Kidney epithelial cell (primary cell): ENCODE measurements at regions not wholly inside any gene's neighbourhood (a gene's known extent, or its start where the extent isn't known, plus 50 kb on each side); places are given as distances from the start of the nearest gene placed in this dataset.

ENCODE experiments used
- DNase-seq: peaks from one replicate; pipeline ENCODE4 v3.0.0-alpha.2; 2010; ENCODE audit warnings: low read depth
- H3K27me3 ChIP-seq: 2 replicates; pipeline ENCODE4 v1.6.0; 2011; ENCODE audit warnings: low read length; ENCODE audit not compliant: control insufficient read depth, insufficient read depth
- H3K36me3 ChIP-seq: 2 replicates; pipeline ENCODE4 v1.5.1; 2011; ENCODE audit warnings: low read length; ENCODE audit not compliant: control insufficient read depth, insufficient read depth
- H3K4me3 ChIP-seq: 2 replicates; pipeline ENCODE4 v1.5.1; 2011; ENCODE audit warnings: low read depth, mild to moderate bottlenecking, control low read depth, low read length
- CTCF ChIP-seq: IDR thresholded peaks from 2 replicates; pipeline ENCODE4 v1.5.1; 2011; ENCODE audit warnings: mild to moderate bottlenecking, moderate library complexity, low read length, control low read depth, inconsistent platforms; ENCODE audit not compliant: insufficient read depth, poor library complexity, severe bottlenecking

DNA sequence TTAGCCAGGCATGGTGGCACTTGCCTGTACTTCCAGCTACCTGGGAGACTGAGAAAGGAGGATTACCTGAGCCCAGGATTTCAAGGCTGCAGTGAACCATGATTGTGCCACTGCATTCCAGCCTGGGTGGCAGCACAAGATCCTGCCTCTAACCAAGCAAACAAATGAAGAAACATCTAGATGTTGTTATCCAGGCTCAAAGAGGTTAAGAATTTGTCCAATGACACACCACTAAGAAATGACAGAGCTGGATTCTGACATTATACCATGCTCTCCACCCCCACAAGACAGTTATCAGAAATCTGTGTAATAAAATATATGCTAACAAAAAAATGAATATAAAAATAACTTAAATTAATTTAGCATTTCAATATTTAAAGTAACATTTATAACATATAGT, 925.5 kb upstream of the SLC35B3 start:
- peak; percentile 1 for DNase-seq
- no peak for TF ChIP-seq CTCF
- Histone ChIP-seq H3K36me3 (no peaks in the 10 kb centered on the region), H3K27me3 (no peaks in the 10 kb centered on the region), H3K4me3 (no peak overlapping the region)

DNA sequence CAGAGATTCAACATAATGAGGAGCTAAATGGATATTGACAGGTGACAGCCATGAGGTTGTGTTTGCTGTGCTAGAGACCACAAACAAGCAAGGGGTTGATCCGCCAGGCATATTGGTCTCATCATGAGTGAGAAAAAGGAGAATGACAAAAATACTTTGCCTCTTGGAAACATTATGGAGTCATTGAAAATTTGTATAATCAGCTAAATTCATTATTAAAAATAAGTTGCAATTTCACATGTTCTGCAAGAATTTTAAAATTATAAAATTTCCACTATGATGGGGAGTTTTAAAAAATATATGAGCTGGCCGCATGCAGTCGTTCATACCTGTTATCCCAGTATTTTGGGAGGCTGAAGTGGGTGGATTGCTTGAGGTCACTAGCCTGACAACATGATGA, 912.3 kb upstream of the SLC35B3 start:
- Histone ChIP-seq H3K4me3 (no peak overlapping the region), H3K36me3 (no peaks in the 10 kb centered on the region), H3K27me3 (no peaks in the 10 kb centered on the region)
- DNase-seq, result no peak
- no peak for TF ChIP-seq CTCF

DNA sequence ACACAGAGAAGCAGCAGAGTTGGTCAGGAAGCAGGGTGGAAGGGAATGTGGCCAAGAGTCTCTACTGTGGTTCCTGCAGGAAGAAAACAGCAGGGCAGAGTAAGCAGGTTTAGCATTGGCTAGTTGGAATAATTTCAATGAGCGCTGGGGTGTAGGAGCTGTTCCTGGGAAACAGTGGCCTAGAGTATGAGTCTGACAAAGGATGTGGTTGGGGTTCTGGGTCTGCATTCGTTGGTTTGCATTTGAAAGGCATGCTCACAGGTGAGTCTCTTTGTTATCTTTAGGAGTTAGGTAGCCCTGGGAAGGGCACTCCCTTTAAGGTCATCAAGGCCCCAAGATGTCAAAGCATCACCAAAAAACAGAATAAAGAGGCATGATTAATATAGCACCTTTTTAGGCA, 911.6 kb upstream of the SLC35B3 start:
- Histone ChIP-seq H3K4me3 (no peak overlapping the region), H3K36me3 (no peaks in the 10 kb centered on the region), H3K27me3 (no peaks in the 10 kb centered on the region)
- no peak for TF ChIP-seq CTCF
- no peak for DNase-seq

DNA sequence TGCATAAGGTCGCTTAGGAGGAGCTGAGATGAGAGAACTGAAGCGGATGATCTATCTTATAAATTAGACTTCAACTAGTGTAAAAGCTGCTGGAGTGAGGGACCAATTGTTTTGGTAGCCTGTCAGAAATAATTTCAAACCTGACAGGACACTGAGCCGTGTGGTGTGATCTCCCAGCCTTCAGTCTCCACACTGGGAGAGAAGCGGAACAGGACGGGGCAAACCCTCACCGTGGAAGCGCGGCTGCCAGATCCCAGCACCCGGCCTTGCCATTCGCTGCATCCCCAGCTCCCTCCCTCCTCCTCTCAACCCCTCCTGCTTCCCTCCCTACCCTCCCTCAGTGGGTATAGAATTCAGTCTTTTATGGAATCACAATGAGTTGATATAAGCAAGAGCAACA, 900.1 kb upstream of the SLC35B3 start:
- no peak for TF ChIP-seq CTCF
- no peaks in the 10 kb centered on the region for H3K36me3 ChIP-seq
- no peaks in the 10 kb centered on the region for H3K27me3 ChIP-seq
- DNase-seq, result no peak
- H3K4me3 ChIP-seq, result no peak overlapping the region

GRCh38 chr6:9334979-9335378, 899.6 kb upstream of the SLC35B3 start:
- DNase-seq, result no peak
- Histone ChIP-seq H3K36me3 (no peaks in the 10 kb centered on the region), H3K27me3 (no peaks in the 10 kb centered on the region), H3K4me3 (no peak overlapping the region)
- no peak for TF ChIP-seq CTCF

GRCh38 chr6:9332241-9332780, 897.0 kb upstream of the SLC35B3 start:
- Histone ChIP-seq H3K4me3 (no peak overlapping the region), H3K27me3 (no peaks in the 10 kb centered on the region), H3K36me3 (no peaks in the 10 kb centered on the region)
- no peak for DNase-seq
- no peak for TF ChIP-seq CTCF
